ENCODE measurements at regions not wholly inside any gene's neighbourhood (a gene's known extent, or its start where the extent isn't known, plus 50 kb on each side); places are given as distances from the start of the nearest gene placed in this dataset.

GRCh38 chr7:117986645-117987269 is 113.5 kb upstream of the CTTNBP2 start:
- Histone ChIP-seq H3K27ac (no peak overlapping the region), H3K4me3 (no peak overlapping the region)
- no peak for TF ChIP-seq CTCF (IDR thresholded peaks at IDR 0.05)
- DNase-seq (ENCODE audit: low spot score), result no peak

- TF ChIP-seq CTCF (IDR thresholded peaks at IDR 0.05), result no peak
- DNase-seq (ENCODE audit: low spot score), result no peak
- no peak overlapping the region for H3K27ac ChIP-seq
These were observed 117.6 kb upstream of the CTTNBP2 start for GRCh38 chr7:117990834-117991233.

GRCh38 chr7:117992635-117993376 is 119.6 kb upstream of the CTTNBP2 start:
- TF ChIP-seq CTCF (IDR thresholded peaks at IDR 0.05), result no peak
- DNase-seq (ENCODE audit: low spot score), result no peak
- H3K27ac ChIP-seq, result no peak overlapping the region
- H3K4me3 ChIP-seq, result no peak overlapping the region

More at GRCh38 chr7:117990834-117991233, 117.6 kb upstream of the CTTNBP2 start:
- no peak overlapping the region for H3K4me3 ChIP-seq

- no peak for TF ChIP-seq CTCF (IDR thresholded peaks at IDR 0.05)
- H3K4me3 ChIP-seq, result no peak overlapping the region
- H3K27ac ChIP-seq, result no peak overlapping the region
- DNase-seq (ENCODE audit: low spot score), result no peak
These were observed 120.2 kb upstream of the CTTNBP2 start for GRCh38 chr7:117993377-117994003.

- no peak overlapping the region for H3K27ac ChIP-seq
- DNase-seq (ENCODE audit: low spot score), result no peak
- no peak for TF ChIP-seq CTCF (IDR thresholded peaks at IDR 0.05)
- no peak overlapping the region for H3K4me3 ChIP-seq
These were observed 122.8 kb upstream of the CTTNBP2 start for GRCh38 chr7:117995850-117996650.

GRCh38 chr7:117997862-117998825 is 124.9 kb upstream of the CTTNBP2 start:
- H3K27ac ChIP-seq, result no peak overlapping the region
- no peak overlapping the region for H3K4me3 ChIP-seq
- no peak for TF ChIP-seq CTCF (IDR thresholded peaks at IDR 0.05)
- no peak for DNase-seq (ENCODE audit: low spot score)

All from coronary artery (tissue), 2 donors.